Astrocyte (in vitro differentiated cells and primary cell): ENCODE measurements at regions not wholly inside any gene's neighbourhood (a gene's known extent, or its start where the extent isn't known, plus 50 kb on each side); places are given as distances from the start of the nearest gene placed in this dataset.

Experiments
- DNase-seq: peaks from one replicate; pipeline ENCODE4 v3.0.0-alpha.2; 2010; ENCODE audit warnings: low read depth
- FAIRE-seq: peaks from 2 replicates; lab custom pipeline; 2011; peaks lifted over from hg19 to GRCh38; lab: Jason Lieb, UNC
- H2AFZ ChIP-seq: 2 replicates; pipeline ENCODE4 v1.6.0; 2012; ENCODE audit warnings: low read depth, low read length, inconsistent platforms
- H3K27ac ChIP-seq: 2 replicates; pipeline ENCODE4 v1.5.1; 2011; ENCODE audit warnings: low read depth, low read length, inconsistent platforms
- H3K27me3 ChIP-seq: 2 replicates; pipeline ENCODE4 v1.6.0; 2011; ENCODE audit warnings: low read length, inconsistent platforms; ENCODE audit not compliant: insufficient read depth
- H3K36me3 ChIP-seq: 2 replicates; pipeline ENCODE4 v1.5.1; 2011; ENCODE audit warnings: low read length, inconsistent platforms; ENCODE audit not compliant: insufficient read depth
- H3K4me1 ChIP-seq: 2 replicates; pipeline ENCODE4 v1.5.1; 2011; ENCODE audit warnings: low read length, inconsistent platforms; ENCODE audit not compliant: insufficient read depth
- H3K4me2 ChIP-seq: 2 replicates; pipeline ENCODE4 v1.6.0; 2012; ENCODE audit warnings: low read length, inconsistent platforms
- H3K4me3 ChIP-seq: 2 replicates; pipeline ENCODE4 v1.5.1; 2011; ENCODE audit warnings: low read depth, mild to moderate bottlenecking, low read length, inconsistent platforms; ENCODE audit not compliant: insufficient read depth
- H3K79me2 ChIP-seq: 2 replicates; pipeline ENCODE4 v1.6.0; 2012; ENCODE audit warnings: mild to moderate bottlenecking, low read length, inconsistent platforms; ENCODE audit not compliant: insufficient read depth
- H3K9ac ChIP-seq: 2 replicates; pipeline ENCODE4 v1.6.0; 2012; ENCODE audit warnings: mild to moderate bottlenecking, low read length, inconsistent platforms
- H3K9me3 ChIP-seq: 2 replicates; pipeline ENCODE4 v1.5.1; 2012; ENCODE audit warnings: low read depth, mild to moderate bottlenecking, low read length, inconsistent platforms; ENCODE audit not compliant: insufficient read depth
- H4K20me1 ChIP-seq: 2 replicates; pipeline ENCODE4 v1.6.0; 2012; ENCODE audit warnings: low read length, inconsistent platforms; ENCODE audit not compliant: insufficient read depth
- H3K27ac Mint-ChIP-seq: one replicate; pipeline ENCODE4 v1.8.0; 2021; ENCODE audit warnings: mild to moderate bottlenecking, mixed read lengths; ENCODE audit not compliant: unreplicated experiment
- H3K27me3 Mint-ChIP-seq: one replicate; pipeline ENCODE4 v1.8.0; 2021; ENCODE audit warnings: low read depth, mixed read lengths; ENCODE audit not compliant: unreplicated experiment
- H3K36me3 Mint-ChIP-seq: one replicate; pipeline ENCODE4 v1.8.0; 2021; ENCODE audit warnings: low read depth, mixed read lengths; ENCODE audit not compliant: unreplicated experiment
- H3K4me1 Mint-ChIP-seq: one replicate; pipeline ENCODE4 v1.8.0; 2021; ENCODE audit warnings: low read depth, mixed read lengths; ENCODE audit not compliant: unreplicated experiment
- H3K4me3 Mint-ChIP-seq: one replicate; pipeline ENCODE4 v1.8.0; 2021; ENCODE audit warnings: mild to moderate bottlenecking, moderate library complexity, mixed read lengths; ENCODE audit not compliant: unreplicated experiment
- H3K9me3 Mint-ChIP-seq: one replicate; pipeline ENCODE4 v1.8.0; 2021; ENCODE audit warnings: mild to moderate bottlenecking, mixed read lengths; ENCODE audit not compliant: unreplicated experiment
- CTCF ChIP-seq: IDR thresholded peaks from 2 replicates; pipeline ENCODE4 v1.5.1; 2011; ENCODE audit warnings: low read depth, mild to moderate bottlenecking, inconsistent platforms, low read length, moderate library complexity; ENCODE audit not compliant: insufficient read depth
- EZH2 ChIP-seq: IDR thresholded peaks from 2 replicates; pipeline ENCODE4 v1.6.1; 2012; ENCODE audit warnings: mild to moderate bottlenecking, low read length, inconsistent platforms; ENCODE audit not compliant: insufficient read depth

DNA sequence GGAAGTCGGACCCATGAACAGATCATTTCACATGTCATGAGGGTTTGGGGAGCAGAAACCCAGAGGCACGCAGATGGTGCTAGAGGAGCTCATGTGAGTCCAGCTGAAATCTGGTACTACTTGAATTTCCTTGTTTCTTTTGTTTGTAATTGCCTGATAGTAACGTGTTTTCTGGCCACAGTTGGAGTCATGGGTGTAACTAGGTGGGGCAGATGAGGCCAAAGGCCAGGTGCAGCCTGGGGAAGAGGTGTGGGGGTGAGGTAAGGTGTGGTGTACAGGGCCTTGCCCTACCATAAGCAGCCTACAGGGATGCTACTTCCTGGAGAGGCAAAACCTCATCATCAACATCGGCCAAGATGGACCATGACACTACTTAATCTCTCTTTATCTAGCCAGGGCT, 271.4 kb downstream of the PTTG2 start:
- no peak for FAIRE-seq
- Mint-ChIP-seq H3K27ac (no peak overlapping the region), H3K4me1 (no peaks in the 10 kb centered on the region), H3K9me3 (no peaks in the 10 kb centered on the region), H3K27me3 (peaks cover 10% of the 10 kb centered on the region), H3K4me3 (no peak overlapping the region), H3K36me3 (peaks cover 2% of the 10 kb centered on the region)
- Histone ChIP-seq H3K4me3 (no peak overlapping the region), H3K36me3 (no peaks in the 10 kb centered on the region), H3K4me2 (no peak overlapping the region), H2AFZ (no peak overlapping the region), H3K9ac (no peak overlapping the region), H3K9me3 (no peaks in the 10 kb centered on the region), H3K79me2 (no peaks in the 10 kb centered on the region), H4K20me1 (no peaks in the 10 kb centered on the region), H3K27ac (no peak overlapping the region), H3K4me1 (no peaks in the 10 kb centered on the region), H3K27me3 (peaks cover 3% of the 10 kb centered on the region)
- no peak for TF ChIP-seq CTCF
- TF ChIP-seq EZH2 = no peak
- no peak for DNase-seq

GRCh38 chr4:38232741-38233140, 272.5 kb downstream of the PTTG2 start:
- no peaks in the 10 kb centered on the region for H3K36me3 ChIP-seq
- no peaks in the 10 kb centered on the region for H3K9me3 Mint-ChIP-seq
- DNase-seq (no peak), FAIRE-seq (no peak)
- H3K79me2 ChIP-seq = no peaks in the 10 kb centered on the region
- H3K4me1 ChIP-seq = peaks cover 4% of the 10 kb centered on the region
- H2AFZ ChIP-seq = no peak overlapping the region
- H3K9ac ChIP-seq = no peak overlapping the region
- no peaks in the 10 kb centered on the region for H3K9me3 ChIP-seq
- TF ChIP-seq EZH2 = no peak
- TF ChIP-seq CTCF = no peak
- H3K27ac ChIP-seq = no peak overlapping the region
- no peaks in the 10 kb centered on the region for H4K20me1 ChIP-seq
- peaks cover 3% of the 10 kb centered on the region for H3K4me1 Mint-ChIP-seq
- peaks cover 3% of the 10 kb centered on the region for H3K27me3 ChIP-seq
- no peak overlapping the region for H3K4me2 ChIP-seq
- H3K27me3 Mint-ChIP-seq = peaks cover 7% of the 10 kb centered on the region
- H3K27ac Mint-ChIP-seq = no peak overlapping the region
- peaks cover 2% of the 10 kb centered on the region for H3K36me3 Mint-ChIP-seq
- H3K4me3 ChIP-seq = no peak overlapping the region
- H3K4me3 Mint-ChIP-seq = no peak overlapping the region

DNA sequence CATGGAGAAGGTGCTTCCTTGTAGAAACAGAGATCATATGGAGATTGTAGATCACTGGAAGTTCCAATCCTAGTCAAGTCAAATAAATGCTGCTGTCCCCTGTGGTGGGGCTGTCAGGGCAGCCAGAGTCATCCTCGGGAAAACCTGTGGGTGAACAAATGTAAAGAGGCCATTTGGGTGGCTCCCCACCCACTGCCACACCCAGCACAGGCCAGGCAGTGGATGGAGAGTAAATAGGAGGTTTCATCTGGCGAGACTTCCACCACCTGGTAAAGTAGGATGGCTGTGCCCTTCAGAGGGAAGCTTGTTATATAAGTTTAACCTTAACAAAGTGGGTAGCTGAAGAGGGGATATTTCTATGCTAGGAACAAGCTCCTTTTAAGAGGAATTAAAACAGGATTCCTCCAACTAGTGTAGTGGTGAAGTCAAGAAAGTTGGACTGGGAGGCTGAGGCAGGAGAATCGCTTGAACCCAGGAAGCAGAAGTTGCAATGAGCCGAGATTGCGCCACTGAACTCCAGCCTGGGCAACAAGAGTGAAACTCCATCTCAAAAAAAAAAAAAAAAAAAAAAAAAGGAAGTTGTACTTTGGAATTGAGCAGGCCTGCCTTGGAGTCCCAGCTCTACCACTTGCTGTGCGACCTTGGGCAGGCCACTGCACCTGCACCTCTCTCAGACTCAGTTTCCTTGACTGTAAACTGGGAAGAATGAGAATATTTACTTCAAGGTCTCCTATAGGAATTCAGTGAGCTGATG, 273.7 kb downstream of the PTTG2 start:
- H3K4me1 Mint-ChIP-seq = peaks cover 3% of the 10 kb centered on the region
- no peak for DNase-seq
- H3K36me3 Mint-ChIP-seq = peaks cover 1% of the 10 kb centered on the region
- Histone ChIP-seq H3K4me3 (no peak overlapping the region), H3K9ac (no peak overlapping the region), H3K27me3 (peaks cover 3% of the 10 kb centered on the region), H3K9me3 (no peaks in the 10 kb centered on the region), H3K79me2 (no peaks in the 10 kb centered on the region), H3K4me2 (no peak overlapping the region), H3K36me3 (no peaks in the 10 kb centered on the region), H2AFZ (no peak overlapping the region), H3K27ac (no peak overlapping the region), H3K4me1 (peaks cover 4% of the 10 kb centered on the region), H4K20me1 (no peaks in the 10 kb centered on the region)
- peaks cover 7% of the 10 kb centered on the region for H3K27me3 Mint-ChIP-seq
- no peak for FAIRE-seq
- no peak for TF ChIP-seq CTCF
- no peak for TF ChIP-seq EZH2
- no peak overlapping the region for H3K4me3 Mint-ChIP-seq
- H3K9me3 Mint-ChIP-seq = no peaks in the 10 kb centered on the region
- no peak overlapping the region for H3K27ac Mint-ChIP-seq
